Gastroesophageal sphincter (tissue), 4 donors: ENCODE measurements at regions not wholly inside any gene's neighbourhood (a gene's known extent, or its start where the extent isn't known, plus 50 kb on each side); places are given as distances from the start of the nearest gene placed in this dataset.

Source experiments
- ATAC-seq: fragments of 150-250 bp; one replicate; pipeline ENCODE4 v1.9.1; 2016; ENCODE audit warnings: mild to moderate bottlenecking, moderate library complexity
- H3K27ac ChIP-seq, 4 donors: fragments of 200-600 bp; sonication (generic) in 3 of 4; 1 replicate in 3 of 4; 2 replicates in 1 of 4; pipeline ENCODE4 v1.5.1; 2016 to 2019
- H3K27me3 ChIP-seq: fragments of 200-600 bp; sonication (generic); one replicate; pipeline ENCODE4 v1.5.1; 2019
- H3K36me3 ChIP-seq, 2 donors: fragments of 200-600 bp; sonication (generic); one replicate each; pipeline ENCODE4 v1.5.1; 2019; ENCODE audit warnings: control low read depth in 1 of 2
- H3K4me1 ChIP-seq, 3 donors: fragments of 200-600 bp; sonication (generic); 1 replicate in 2 of 3; 2 replicates in 1 of 3; pipeline ENCODE4 v1.5.1; 2016 to 2019; ENCODE audit warnings: control low read depth in 2 of 3
- H3K4me3 ChIP-seq, 2 donors: fragments of 200-600 bp; sonication (generic); one replicate each; pipeline ENCODE4 v1.5.1; 2019; ENCODE audit warnings: mild to moderate bottlenecking in 1 of 2, moderate library complexity in 1 of 2
- H3K9me3 ChIP-seq, 3 donors: fragments of 200-600 bp; sonication (generic); one replicate each; pipeline ENCODE4 v1.5.1; 2017 to 2019; ENCODE audit warnings: control low read depth in 2 of 3
- CTCF ChIP-seq, 4 experiments: fragments of 200-600 bp in 2 of 4; fragments of 450-650 bp in 2 of 4; sonication (generic) in 1 of 4; IDR thresholded peaks; one replicate each; pipeline ENCODE4 v1.5.1; 2017 to 2019; ENCODE audit warnings: antibody characterized with exemption in 4 of 4, mild to moderate bottlenecking in 2 of 4, moderate library complexity in 2 of 4
- EP300 ChIP-seq: sonication (generic); formaldehyde crosslinking; IDR thresholded peaks from one replicate; pipeline ENCODE4 v1.6.1; 2017; ENCODE audit warnings: antibody characterized with exemption, mild to moderate bottlenecking
- POLR2A ChIP-seq, 2 donors: fragments of 450-650 bp; IDR thresholded peaks; one replicate each; pipeline ENCODE4 v1.6.1; 2017; ENCODE audit warnings: antibody characterized with exemption in 2 of 2, mild to moderate bottlenecking in 2 of 2, moderate library complexity in 1 of 2
- POLR2AphosphoS5 ChIP-seq: sonication (generic); formaldehyde crosslinking; IDR thresholded peaks from one replicate; pipeline ENCODE4 v1.6.1; 2017; ENCODE audit warnings: antibody characterized with exemption
- WGBS, 2 donors: methylation state at CpG; one replicate each; pipeline ENCODE4 v1.1.5; 2018; ENCODE audit warnings: low coverage in 1 of 2; 5-methylcytosine and 5-hydroxymethylcytosine counted together

GRCh38 chr4:115274545-115274944 lies 161.1 kb upstream of the NDST4 start:
- no peak overlapping the region for H3K27ac ChIP-seq
- H3K4me1 ChIP-seq: no peaks in the 10 kb centered on the region
- H3K27me3 ChIP-seq: no peaks in the 10 kb centered on the region
- no peaks in the 10 kb centered on the region for H3K9me3 ChIP-seq
- no peaks in the 10 kb centered on the region for H3K36me3 ChIP-seq
- no peak for ATAC-seq
- TF ChIP-seq EP300 (no peak), POLR2AphosphoS5 (no peak), CTCF (IDR thresholded peaks at IDR 0.05) (no peak), POLR2A (IDR thresholded peaks at IDR 0.05) (no peak)
- H3K4me3 ChIP-seq: no peak overlapping the region

- 74 to 83% methylated on average over 2 of the region's 2 CpGs for WGBS, 2 donors
- TF ChIP-seq POLR2A (IDR thresholded peaks at IDR 0.05) (no peak), POLR2AphosphoS5 (no peak), EP300 (no peak), CTCF (IDR thresholded peaks at IDR 0.05) (no peak)
- no peak for ATAC-seq
These were observed 159.2 kb upstream of the NDST4 start for GRCh38 chr4:115272594-115272993.

GRCh38 chr4:115272185-115272584 lies 158.8 kb upstream of the NDST4 start:
- ATAC-seq: no peak
- 56 to 67% methylated on average over 1 of the region's 1 CpG for WGBS, 2 donors

More at GRCh38 chr4:115272594-115272993, 159.2 kb upstream of the NDST4 start:
- Histone ChIP-seq H3K27ac (no peak overlapping the region), H3K4me1 (no peaks in the 10 kb centered on the region), H3K27me3 (no peaks in the 10 kb centered on the region), H3K36me3 (no peaks in the 10 kb centered on the region), H3K9me3 (no peaks in the 10 kb centered on the region), H3K4me3 (no peak overlapping the region)

GRCh38 chr4:115260195-115260594 lies 146.8 kb upstream of the NDST4 start:
- TF ChIP-seq CTCF (IDR thresholded peaks at IDR 0.05) (no peak), EP300 (no peak), POLR2AphosphoS5 (no peak), POLR2A (IDR thresholded peaks at IDR 0.05) (no peak)
- no peak for ATAC-seq
- no peaks in the 10 kb centered on the region for H3K4me1 ChIP-seq
- no peaks in the 10 kb centered on the region for H3K36me3 ChIP-seq
- 86 to 100% methylated on average over 1 of the region's 1 CpG for WGBS, 2 donors
- H3K4me3 ChIP-seq: no peak overlapping the region
- no peak overlapping the region for H3K27ac ChIP-seq
- peaks cover 0 to 4% (median 0%) of the 10 kb centered on the region in 3 donors for H3K9me3 ChIP-seq
- H3K27me3 ChIP-seq: no peaks in the 10 kb centered on the region

More at GRCh38 chr4:115272185-115272584, 158.8 kb upstream of the NDST4 start:
- Histone ChIP-seq H3K9me3 (no peaks in the 10 kb centered on the region), H3K4me3 (no peak overlapping the region), H3K36me3 (no peaks in the 10 kb centered on the region), H3K27ac (no peak overlapping the region), H3K27me3 (no peaks in the 10 kb centered on the region), H3K4me1 (no peaks in the 10 kb centered on the region)
- no peak for TF ChIP-seq POLR2AphosphoS5
- no peak for TF ChIP-seq POLR2A (IDR thresholded peaks at IDR 0.05)
- TF ChIP-seq EP300: no peak
- no peak for TF ChIP-seq CTCF (IDR thresholded peaks at IDR 0.05)

- Histone ChIP-seq H3K4me3 (no peak overlapping the region), H3K27me3 (no peaks in the 10 kb centered on the region), H3K36me3 (no peaks in the 10 kb centered on the region), H3K27ac (no peak overlapping the region), H3K4me1 (no peaks in the 10 kb centered on the region), H3K9me3 (peaks cover 0 to 4% (median 0%) of the 10 kb centered on the region in 3 donors)
- TF ChIP-seq POLR2AphosphoS5 (no peak), POLR2A (IDR thresholded peaks at IDR 0.05) (no peak), CTCF (IDR thresholded peaks at IDR 0.05) (no peak), EP300 (no peak)
- ATAC-seq: no peak
- 88% methylated on average over 2 of the region's 2 CpGs; no CpG with 5 or more reads in 1 of the 2 donors for WGBS, 2 donors
These were observed 146.2 kb upstream of the NDST4 start for GRCh38 chr4:115259642-115260041.
